ENCODE measurements at regions not wholly inside any gene's neighbourhood (a gene's known extent, or its start where the extent isn't known, plus 50 kb on each side); places are given as distances from the start of the nearest gene placed in this dataset.
A peak's percentile ranks its signal among the peaks of the same experiment; 100 is the strongest.
"Not testable (repeated sequence)": the region's sequence is repeated elsewhere in the genome, so short reads cannot be mapped to it uniquely, and the experiment has no call there.

DNA sequence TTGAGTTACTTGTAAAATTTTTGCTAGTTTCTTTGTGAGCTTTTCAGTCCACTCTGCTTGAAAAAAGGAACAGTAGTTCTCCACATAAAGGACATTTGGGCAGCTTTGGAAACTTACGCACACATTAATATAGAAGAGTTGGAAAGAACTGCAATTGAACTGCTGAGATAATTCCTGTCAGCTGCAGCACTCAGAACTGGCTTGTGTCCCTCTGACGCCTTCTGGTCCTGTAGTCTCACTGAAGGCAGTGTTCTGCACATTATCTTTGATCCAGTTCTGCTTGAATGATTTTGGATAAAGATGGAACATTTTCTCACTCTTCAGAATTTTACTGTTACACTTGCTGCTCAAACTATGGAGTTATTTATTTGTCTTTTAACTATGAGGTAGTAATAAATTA, 901.9 kb downstream of the OTOL1 start:
- DNase-seq (ENCODE audit: low spot score), result no peak

DNA sequence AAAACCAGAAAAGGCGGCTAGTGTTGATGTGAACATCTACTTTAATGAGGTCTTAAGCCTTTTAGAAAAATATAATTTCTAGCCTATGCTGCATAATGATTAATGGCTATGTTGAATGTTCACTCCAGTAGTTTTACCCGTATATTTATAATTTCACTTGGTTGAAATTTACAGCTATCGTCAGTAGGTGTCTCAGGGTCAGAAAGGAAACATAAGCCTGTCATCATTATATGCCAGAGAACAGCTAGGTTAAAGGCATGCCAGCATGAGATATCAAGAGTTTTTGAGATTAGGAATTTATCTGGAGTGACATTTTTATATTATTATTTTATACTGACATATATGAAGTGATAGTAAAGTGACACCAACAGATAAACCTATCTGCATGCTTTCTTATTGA, 904.1 kb downstream of the OTOL1 start:
- DNase-seq (ENCODE audit: low spot score), result no peak

DNA sequence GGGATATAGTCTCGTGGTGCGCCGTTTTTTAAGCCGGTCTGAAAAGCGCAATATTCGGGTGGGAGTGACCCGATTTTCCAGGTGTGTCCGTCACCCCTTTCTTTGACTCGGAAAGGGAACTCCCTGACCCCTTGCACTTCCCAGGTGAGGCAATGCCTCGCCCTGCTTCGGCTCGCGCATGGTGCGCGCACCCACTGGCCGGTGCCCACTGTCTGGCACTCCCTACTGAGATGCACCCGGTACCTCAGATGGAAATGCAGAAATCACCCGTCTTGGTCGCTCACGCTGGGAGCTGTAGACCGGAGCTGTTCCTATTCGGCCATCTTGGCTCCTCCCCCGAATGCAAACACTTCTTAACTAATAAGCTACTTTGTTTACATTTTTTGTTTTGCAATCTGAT, 914.9 kb downstream of the OTOL1 start:
- not testable (repeated sequence) for DNase-seq (ENCODE audit: low spot score)

DNA sequence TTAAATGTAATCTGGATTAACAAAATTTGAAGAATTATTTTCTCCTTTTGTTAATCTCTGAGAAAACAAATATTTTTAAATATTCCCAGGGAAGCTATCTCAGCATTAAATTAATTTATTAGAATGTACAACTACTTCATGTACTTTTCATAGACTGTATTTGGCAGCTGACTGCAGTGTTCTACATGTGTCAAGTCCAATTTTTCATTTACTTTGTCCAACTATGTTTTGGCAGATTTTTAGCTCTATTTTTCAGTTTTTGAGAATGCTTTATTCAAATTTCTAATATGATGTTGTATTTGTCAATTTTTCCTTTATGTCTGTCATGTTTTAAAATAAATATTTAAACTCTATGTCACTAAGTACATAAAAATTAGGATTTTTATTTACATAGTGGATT, 925.1 kb downstream of the OTOL1 start:
- DNase-seq (ENCODE audit: low spot score), result no peak

DNA sequence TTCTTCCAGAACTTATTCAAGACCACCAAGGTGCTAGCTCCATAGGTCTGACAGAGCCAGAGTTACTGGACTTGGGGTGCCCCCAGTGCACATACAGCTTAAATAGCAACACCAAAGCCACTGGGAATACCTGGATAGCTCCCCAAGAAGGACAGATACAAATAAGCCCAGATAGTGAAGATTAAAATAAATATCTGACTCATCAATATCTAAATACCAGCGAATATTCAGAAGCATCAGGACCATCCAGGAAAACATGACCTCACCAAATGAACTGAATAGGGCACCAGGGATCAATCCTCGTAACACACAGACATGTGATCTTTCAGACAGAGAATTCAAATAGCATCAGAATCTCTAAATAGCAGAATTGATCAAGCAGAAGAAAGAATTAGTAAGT, 931.6 kb downstream of the OTOL1 start:
- DNase-seq (ENCODE audit: low spot score), result no peak

DNA sequence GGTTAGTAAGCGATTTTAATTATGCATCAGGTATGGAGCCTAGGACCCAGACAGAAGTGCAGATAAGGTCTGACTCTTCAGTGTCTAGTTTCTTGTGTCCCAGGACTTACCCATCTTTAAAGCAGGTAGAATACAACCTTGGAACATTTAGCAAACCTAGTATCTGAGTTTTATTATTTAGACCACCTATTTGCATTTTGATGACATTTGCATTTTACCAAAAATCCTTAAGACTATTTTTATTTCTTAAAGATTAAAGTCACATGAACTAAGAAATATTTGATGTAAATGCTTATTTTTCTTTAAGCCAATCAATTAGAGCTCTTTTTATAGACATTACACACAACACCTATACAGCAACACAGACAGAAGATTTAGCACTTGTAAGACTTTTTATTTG, 939.1 kb downstream of the OTOL1 start:
- no peak for DNase-seq (ENCODE audit: low spot score)

DNA sequence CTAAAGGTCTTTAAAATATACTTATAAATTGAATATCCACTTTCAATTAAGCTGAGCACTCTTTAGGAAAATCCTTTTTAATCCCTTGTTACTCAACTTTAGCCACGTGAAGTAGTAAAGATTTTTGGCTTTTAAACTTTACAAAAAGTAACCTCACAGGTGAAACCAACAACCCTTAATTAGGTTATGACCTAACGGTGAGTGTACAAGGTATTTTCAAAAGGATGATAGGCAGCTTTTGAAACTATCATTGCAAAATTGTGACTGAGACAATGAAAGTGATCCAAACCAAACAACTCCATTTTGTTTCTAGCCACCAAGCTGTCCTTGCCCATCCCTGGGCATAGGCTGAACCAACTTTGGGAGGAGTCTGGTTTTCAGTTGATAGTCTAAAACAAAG, 940.2 kb downstream of the OTOL1 start:
- no peak for DNase-seq (ENCODE audit: low spot score)

DNA sequence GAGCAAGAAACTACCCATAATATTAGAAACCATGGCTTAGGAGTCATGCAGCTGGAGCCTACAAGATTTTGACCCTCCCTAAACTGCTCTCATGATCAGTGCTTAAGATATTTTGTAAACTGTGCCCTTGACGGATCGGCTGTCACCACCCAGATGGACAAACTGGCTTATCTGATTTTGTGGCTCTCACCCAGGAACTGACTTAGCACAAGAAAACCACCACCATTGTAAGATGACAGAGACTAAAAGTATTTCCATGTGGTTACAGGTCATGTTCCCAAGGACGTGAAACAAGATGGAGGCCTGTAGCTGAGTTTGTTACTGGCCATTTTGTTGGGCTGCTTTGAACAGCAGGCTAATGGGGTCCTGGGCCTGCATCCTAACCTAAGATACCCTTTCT, 940.9 kb downstream of the OTOL1 start:
- no peak for DNase-seq (ENCODE audit: low spot score)

DNA sequence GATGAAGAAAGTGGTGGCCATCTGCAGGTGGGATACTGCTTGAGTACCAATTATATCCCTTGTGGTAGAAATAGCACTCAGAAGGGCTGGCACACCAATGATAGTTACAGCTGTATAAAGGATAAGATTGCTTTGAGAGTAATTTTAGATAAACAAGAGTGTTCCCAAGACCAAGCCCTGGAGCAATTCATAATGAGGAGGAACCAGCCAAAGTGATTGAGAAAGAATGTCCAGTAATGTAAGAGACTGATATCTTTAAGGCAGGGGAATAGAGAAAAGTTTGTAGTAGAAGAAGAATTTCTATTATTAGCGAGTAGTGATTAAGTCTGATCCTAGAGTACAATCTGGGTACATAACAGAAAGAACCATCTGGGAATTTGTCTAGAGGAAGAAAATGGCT, 945.1 kb downstream of the OTOL1 start:
- no peak for DNase-seq (ENCODE audit: low spot score)

DNA sequence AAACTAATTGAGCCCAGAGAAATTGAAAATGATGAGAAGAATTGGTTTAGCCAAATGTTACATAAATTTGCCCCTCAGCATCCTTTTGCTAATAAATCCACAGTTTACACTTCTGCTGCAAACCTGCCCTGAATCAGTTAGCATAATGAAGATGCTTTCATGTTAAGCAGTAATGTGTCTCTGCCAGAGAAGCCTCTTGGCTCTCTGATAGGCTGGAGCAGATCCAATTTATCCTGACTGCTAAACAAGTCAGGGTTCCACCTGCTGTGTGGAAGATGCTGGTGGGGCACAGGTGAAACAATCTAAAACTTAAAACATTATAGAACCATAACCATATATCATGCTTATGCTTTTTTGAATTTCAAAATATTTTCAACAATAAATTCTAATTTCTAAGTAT, 946.8 kb downstream of the OTOL1 start:
- DNase-seq (ENCODE audit: low spot score), result no peak

DNA sequence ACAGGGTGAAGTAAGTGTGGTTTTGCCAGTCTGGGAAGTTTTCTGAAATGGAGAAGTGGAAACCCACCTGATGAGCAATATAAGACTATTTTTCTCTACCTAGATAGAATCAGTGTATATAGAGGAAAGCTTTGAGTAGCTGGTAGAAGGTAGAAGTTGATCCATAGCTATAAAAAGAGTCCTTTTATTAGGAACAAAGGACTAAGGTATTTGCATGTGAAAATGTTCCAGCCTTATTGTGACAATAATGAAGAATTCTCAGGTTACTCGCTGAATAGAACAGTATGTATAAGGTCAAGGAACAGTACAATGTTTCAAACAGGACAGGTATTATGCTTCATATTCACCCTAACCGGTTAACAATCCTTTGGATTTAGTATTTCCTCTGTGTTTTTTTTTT, 972.2 kb downstream of the OTOL1 start:
- no peak for DNase-seq (ENCODE audit: low spot score)

DNA sequence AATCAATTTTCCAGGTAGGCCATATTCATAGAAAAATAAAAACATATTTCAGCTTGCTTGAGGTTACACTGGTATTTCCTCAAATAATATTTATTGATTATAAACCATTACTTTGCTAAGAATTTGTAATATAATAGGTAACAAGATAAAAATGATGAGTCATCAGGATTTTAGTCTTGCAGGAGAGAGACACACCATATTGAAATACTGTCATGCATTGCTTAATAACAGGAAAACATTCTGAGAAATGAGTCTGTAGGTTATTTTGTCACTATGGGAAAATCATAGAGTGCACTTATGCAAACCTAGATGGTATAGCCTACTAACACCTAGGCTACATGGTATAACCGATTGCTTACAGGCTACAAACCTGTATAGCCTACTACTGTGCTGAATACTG, 990.5 kb downstream of the OTOL1 start:
- DNase-seq (ENCODE audit: low spot score), result no peak

DNA sequence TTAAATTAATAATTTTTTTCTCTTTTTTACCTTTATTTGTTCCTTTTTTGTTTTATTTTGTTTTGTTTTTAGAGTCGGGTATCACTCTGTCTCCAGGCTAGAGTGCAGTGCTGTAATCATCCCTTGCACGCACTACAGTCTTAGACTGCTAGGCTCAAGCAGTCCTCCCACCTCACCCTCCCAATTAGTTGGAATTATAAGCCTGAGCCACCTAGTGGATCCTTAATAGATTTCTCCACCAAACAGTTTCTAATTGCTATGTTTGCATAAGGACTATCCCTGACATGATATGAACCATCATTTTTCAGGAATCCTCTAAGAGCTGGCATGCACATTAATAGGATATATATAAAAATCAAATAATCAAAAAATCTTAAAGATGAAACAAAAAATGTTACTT, 993.2 kb downstream of the OTOL1 start:
- no peak for DNase-seq (ENCODE audit: low spot score)

DNA sequence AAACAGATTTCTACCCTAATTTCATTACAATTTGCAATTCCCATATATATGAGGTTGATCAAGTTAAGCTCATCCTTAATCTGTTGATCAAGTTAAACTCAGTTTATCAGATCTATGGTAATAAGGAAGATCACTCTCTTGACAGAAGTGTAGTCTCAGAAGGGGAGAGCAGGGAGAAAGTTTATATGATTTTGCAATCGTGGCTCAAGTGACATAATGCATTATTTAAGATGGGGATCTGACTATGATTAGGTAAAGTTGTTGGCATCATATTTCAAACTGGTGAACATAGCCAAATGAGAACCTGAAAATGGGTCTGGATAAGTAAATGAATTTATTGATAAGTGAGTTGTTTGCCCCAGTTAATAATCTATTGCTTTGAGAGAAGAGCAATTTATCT, 995.3 kb downstream of the OTOL1 start:
- DNase-seq (ENCODE audit: low spot score), result no peak

DNA sequence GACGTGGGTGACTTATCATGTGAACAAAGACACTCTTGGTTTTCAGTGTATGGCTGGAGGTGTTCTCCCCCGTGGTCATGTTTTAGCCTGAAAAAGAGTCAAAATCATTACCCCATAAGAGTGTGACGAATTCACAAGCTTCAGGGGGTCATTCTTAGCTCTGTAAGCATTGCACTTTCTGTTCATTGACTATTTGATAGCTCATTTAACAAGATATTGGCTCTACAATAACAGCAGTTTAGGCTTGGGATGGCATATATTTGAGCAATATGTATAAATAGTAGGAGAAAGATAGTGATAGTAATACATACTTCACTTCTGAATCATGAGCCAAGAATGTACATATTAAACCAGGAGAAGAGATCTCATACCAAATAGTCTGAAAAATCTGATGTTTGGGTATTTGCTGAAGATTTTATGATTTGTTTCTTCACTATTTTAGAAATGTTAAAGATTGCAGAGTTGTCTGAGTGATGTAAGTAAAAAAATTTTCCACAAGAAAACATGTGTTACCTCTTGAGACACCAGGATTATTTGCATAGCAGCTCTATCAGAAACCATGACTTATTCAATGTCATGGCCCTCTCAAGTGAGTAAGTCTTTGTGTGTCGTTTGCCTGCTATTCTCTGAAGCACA, 996.0 kb downstream of the OTOL1 start:
- peak; percentile 40 for DNase-seq (ENCODE audit: low spot score)

DNA sequence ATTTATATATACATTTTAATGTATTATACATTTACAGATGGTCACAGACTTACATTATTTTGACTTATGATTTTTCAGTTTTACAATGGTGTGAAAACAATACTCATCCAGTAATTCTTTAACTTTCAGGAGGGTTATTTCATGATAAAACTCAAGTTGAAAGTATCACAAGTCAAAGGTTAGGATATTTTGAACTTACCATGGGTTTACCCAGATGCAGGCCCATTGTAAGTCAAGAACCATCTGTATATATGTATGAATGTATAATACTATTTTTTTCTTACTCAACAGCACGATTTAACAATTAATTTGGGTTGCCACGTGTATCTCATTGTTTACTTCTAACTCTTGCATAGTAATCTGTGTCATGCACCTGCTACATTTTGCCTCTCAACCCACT, 1002.0 kb downstream of the OTOL1 start:
- DNase-seq (ENCODE audit: low spot score), result no peak

DNA sequence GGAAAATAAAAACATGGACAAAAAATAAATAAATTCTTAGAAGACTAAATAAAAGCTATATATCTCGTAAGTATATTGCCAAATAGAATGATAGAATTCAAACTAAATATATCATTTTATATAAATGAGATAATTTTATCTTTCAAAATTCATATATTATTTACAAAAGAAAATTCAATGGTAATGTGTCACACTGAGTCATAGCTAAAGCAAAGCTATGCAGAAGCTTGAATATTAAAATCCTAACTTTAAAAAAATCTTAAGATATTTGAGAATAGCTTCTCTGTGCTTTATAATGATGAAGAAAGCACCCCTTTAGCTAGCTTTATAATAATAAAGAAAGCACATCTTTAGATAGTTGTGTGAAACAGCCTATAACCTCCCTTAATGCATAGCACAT, 1010.8 kb downstream of the OTOL1 start:
- DNase-seq (ENCODE audit: low spot score), result no peak

DNA sequence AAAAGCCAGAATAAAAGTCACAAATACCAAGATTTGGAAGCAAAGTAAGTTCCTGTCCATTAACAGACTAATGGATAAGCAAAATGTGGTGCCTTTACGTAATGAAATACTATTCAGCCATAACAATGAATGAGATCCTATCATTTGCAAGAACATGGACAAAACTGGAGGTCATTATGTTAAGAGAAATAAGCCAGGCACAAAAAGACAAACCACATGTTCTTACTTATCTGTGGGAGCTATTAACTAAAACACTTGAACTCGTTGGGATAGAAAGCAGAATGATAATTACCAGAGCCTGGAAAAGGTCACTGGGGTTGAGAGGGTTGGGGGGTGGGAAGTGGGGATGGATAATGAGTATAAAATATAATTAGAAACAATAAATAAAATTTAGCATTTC, 1015.9 kb downstream of the OTOL1 start:
- DNase-seq (ENCODE audit: low spot score), result no peak

DNA sequence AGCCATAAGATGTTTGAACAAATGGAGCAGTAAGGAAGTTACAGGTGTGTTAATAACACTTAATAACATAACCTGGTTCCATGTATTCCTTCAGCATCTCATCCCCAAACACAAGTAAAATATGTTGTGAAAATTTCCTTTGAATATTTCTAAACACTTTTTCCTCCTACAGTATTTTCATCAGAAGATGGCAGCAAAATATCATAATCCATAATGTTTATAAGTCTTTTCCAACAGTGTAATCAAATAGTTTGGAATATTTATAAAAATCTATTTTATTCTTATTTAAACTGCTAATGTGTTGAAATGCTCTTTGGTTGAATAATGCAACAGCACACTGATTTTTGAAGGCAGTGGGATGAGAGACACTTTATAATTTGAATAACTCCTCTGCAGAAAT, 1020.5 kb downstream of the OTOL1 start:
- no peak for DNase-seq (ENCODE audit: low spot score)

DNA sequence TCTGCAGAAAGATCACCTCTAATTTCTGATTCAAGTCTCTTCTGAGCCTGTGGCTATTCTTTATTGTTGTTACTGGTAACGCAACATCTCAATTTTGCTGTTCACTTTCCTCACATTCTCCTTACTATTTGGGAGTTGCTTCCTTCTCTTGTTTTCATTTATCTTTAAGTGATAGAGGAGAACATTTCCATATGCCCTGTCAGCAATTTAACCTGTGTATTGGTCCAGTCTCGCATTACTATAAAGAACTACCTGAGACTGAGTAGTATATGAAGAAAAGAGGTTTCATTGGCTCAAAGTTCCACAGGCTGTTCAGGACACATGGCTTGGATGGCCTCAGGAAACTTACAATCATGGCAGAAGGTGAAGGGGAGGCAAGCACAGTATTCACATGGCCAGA, 1025.1 kb downstream of the OTOL1 start:
- no peak for DNase-seq (ENCODE audit: low spot score)

DNA sequence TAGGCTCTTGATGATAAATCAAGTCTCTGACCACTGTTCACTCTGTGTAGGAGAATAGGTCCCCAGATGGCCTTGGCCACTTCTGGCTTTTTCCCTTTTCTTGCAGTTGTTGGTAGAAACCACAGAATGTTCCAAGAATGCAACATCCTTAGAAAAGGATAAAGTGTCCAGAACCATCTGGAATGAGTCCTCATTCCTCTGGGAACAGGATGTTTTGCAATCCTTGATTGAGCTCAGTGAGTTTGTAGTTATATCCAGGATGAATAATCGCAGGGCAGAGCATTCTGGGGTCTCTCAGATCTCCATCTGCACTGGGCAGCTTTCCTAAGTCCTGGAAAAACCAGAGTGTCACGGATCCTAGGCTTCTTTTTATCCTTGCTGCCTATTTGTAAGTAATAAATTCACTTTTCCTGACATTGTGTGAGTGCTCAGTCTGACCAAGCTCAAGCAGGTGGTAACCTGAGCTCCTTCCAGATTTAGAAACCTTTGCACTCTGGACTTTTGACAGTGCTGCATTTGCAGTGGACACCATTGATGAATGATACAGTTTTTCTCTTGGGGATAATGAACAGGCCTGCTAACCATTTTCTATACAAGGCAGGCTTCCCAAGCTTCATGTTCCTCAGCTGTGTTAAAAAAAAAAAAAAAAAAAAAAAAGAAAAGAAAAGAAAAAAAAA, 1028.6 kb downstream of the OTOL1 start:
- DNase-seq (ENCODE audit: low spot score), result peak; percentile 82

DNA sequence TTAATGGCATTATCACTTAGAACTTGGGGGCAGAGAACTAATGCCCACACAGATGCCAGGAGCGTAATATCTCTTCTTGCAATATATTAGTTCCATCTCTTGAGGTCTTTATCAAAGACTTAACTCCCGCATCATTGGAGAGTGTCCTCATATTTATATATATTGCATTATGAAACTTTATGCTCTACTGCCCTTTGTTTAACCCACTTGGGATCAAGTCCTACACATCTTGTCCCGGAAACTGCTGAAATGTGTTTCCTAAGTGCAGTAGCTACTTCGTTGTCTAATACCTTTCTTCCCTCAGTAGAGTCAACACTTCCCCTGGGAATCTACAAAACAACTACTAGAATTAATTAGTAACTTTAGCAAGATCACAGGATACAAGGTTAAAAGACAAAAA, 1029.2 kb downstream of the OTOL1 start:
- no peak for DNase-seq (ENCODE audit: low spot score)

DNA sequence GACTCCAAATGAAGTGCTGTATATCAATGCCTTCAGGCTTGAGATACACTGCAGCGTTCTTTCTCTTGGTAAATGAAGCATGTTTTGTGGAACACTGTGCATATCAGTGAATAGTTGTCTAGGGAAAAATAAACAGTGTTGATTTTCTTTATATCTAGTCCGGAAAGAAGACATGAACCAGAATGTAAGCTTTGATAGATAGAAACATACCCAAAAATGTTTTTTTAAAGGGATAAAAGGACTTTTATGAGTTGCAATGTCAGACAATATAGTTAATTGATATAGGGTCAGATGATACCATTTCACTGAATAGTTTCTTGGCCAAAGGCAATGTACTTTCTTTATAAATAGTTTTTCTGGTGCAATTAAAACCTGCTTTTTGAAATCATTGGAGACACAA, 1037.8 kb downstream of the OTOL1 start:
- no peak for DNase-seq (ENCODE audit: low spot score)

DNA sequence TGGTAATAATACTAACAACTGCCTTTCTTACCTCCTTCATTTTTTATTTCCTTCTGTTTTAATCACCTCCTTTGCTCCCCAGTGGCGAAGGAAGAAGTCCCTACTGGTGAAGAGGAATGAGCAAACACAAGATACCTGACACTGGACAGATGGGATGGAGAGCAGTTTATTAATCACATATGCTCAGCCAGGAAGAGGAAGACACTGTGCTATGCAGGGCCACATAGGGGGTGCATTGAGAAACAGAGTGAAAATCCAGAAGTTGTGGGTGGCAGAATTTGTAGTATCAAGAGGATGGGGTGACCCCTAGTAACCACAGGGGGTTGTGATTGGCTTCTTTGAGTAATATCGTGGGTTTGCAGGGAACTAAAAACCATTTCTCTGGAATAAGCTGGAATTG, 1041.9 kb downstream of the OTOL1 start:
- DNase-seq (ENCODE audit: low spot score), result no peak

Measured in AG08395 (cell line).